ENCODE measurements at regions not wholly inside any gene's neighbourhood (a gene's known extent, or its start where the extent isn't known, plus 50 kb on each side); places are given as distances from the start of the nearest gene placed in this dataset.

DNA sequence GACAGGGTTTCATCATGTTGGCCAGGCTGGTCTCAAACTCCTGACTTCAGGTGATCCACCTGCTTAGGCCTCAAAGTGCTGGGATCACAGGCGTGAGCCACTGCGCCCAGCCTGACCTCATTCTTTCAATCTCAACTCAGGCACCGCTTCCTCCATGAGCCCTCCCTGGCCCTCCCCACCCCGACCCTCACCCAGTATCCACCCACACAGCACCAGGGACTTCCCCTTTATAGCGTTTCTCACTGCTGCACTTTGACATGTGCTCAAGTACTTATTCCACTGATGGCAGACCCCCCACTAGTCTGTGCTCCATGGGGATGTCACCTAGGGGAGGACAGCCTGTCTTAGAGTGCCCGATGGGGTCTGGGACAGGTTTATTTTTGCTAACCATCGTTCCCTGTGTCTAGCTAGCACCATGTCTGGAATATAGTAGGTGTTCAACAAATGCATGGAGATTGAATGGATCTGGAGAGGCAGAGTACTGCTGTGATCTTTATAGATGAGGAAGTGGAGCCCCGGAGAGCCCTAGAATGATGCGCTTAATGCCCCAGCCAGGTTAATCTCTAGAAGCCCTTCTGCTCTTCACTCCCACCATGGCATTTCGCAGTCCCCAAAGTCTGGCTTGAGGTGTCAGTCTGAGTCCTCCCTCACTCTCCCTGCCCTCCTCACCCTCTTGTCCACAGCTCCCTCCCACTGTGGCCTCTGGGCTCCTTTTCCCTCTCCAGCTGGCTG is 258.8 kb downstream of the RPS24 start:
- no peak for TF ChIP-seq EZH2 (IDR thresholded peaks at IDR 0.05; ENCODE audit: borderline replicate concordance, low read length)
- TF ChIP-seq, protein P1, sequence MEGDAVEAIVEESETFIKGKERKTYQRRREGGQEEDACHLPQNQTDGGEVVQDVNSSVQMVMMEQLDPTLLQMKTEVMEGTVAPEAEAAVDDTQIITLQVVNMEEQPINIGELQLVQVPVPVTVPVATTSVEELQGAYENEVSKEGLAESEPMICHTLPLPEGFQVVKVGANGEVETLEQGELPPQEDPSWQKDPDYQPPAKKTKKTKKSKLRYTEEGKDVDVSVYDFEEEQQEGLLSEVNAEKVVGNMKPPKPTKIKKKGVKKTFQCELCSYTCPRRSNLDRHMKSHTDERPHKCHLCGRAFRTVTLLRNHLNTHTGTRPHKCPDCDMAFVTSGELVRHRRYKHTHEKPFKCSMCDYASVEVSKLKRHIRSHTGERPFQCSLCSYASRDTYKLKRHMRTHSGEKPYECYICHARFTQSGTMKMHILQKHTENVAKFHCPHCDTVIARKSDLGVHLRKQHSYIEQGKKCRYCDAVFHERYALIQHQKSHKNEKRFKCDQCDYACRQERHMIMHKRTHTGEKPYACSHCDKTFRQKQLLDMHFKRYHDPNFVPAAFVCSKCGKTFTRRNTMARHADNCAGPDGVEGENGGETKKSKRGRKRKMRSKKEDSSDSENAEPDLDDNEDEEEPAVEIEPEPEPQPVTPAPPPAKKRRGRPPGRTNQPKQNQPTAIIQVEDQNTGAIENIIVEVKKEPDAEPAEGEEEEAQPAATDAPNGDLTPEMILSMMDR (IDR thresholded peaks at IDR 0.05; ENCODE audit: low read length): no peak
